LNCaP clone FGC (cell line): ENCODE measurements at regions not wholly inside any gene's neighbourhood (a gene's known extent, or its start where the extent isn't known, plus 50 kb on each side); places are given as distances from the start of the nearest gene placed in this dataset.

Experiments used
- DNase-seq: peaks from one replicate; pipeline ENCODE4 v3.0.0-alpha.2; 2011; ENCODE audit warnings: low read depth
- H3K4me3 ChIP-seq: 2 replicates; pipeline ENCODE4 v1.5.1; 2011; ENCODE audit warnings: mild to moderate bottlenecking, low read depth, low read length, control low read depth
- TF ChIP-seq, protein P1 (sequence below): IDR thresholded peaks from 2 replicates; pipeline ENCODE4 v1.5.1; 2012; ENCODE audit warnings: mild to moderate bottlenecking; ENCODE audit not compliant: control insufficient read depth, insufficient read depth; ENCODE audit errors: extremely low read depth

DNA sequence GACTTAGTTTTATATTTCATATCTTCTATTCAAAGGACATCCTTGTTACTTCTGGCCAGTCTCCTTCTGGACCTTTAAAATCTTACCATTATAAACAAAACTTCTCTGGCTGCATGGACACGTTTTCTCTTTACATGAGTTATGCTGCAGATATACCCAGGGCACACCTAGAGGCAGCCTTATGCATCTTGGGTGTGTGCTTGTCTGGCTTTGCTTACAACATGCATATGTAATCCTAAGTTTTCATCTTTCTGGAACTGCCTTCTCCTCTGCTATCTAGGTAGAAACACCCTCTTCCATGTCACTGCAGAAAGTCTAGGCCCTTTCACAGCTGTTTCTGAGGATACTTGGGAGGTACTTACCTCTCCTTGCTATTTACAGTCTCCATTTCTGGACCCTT, 185.8 kb upstream of the RAG2 start:
- TF ChIP-seq, protein P1, sequence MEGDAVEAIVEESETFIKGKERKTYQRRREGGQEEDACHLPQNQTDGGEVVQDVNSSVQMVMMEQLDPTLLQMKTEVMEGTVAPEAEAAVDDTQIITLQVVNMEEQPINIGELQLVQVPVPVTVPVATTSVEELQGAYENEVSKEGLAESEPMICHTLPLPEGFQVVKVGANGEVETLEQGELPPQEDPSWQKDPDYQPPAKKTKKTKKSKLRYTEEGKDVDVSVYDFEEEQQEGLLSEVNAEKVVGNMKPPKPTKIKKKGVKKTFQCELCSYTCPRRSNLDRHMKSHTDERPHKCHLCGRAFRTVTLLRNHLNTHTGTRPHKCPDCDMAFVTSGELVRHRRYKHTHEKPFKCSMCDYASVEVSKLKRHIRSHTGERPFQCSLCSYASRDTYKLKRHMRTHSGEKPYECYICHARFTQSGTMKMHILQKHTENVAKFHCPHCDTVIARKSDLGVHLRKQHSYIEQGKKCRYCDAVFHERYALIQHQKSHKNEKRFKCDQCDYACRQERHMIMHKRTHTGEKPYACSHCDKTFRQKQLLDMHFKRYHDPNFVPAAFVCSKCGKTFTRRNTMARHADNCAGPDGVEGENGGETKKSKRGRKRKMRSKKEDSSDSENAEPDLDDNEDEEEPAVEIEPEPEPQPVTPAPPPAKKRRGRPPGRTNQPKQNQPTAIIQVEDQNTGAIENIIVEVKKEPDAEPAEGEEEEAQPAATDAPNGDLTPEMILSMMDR = no peak
- no peak for DNase-seq
- no peak overlapping the region for H3K4me3 ChIP-seq

- TF ChIP-seq, protein P1 = no peak
- H3K4me3 ChIP-seq = no peak overlapping the region
- DNase-seq = no peak
These were observed 181.8 kb upstream of the RAG2 start for GRCh38 chr11:36779791-36780190.

DNA sequence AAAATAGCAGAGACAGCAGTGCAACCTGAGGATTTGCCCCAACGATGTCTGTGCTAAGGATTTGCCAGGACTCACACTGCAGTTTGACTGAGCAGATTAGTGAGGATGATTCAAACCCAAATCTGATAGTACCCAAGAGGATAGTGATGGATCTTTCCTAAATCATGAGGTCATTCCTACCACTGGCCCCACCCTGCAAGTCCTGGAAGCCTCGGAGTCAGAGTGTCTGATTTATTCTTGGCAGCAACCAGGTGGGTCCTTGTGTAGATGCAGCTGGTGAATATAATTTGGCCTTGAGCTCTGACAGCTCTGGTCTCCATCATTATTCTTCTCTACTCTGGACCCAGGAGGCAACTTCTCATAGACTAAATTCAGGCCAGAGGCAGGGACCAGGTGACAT, 179.3 kb upstream of the RAG2 start:
- H3K4me3 ChIP-seq = no peak overlapping the region
- DNase-seq = no peak
- TF ChIP-seq, protein P1 = no peak

DNA sequence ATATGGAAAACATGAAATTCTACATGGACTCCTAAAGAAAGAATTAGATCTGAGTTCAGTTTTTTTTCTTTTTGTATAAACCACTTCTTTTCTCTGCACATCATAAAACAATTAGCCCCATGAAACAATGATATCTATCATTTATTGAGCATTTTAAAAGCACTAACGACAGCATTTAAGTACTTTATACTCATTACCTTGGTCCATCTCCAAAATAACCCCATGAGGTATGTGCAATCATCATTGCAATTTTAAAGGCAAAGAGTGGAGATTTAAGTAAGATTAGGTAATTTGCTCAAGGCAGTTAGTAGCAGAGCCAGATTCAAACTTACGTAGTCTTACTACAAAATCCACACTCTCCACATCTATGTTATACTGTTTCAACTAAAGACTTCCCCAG, 177.7 kb upstream of the RAG2 start:
- no peak for DNase-seq
- TF ChIP-seq, protein P1 = no peak
- H3K4me3 ChIP-seq = no peak overlapping the region

GRCh38 chr11:36775130-36775529, 177.1 kb upstream of the RAG2 start:
- no peak for DNase-seq
- TF ChIP-seq, protein P1 = no peak
- H3K4me3 ChIP-seq = no peak overlapping the region

DNA sequence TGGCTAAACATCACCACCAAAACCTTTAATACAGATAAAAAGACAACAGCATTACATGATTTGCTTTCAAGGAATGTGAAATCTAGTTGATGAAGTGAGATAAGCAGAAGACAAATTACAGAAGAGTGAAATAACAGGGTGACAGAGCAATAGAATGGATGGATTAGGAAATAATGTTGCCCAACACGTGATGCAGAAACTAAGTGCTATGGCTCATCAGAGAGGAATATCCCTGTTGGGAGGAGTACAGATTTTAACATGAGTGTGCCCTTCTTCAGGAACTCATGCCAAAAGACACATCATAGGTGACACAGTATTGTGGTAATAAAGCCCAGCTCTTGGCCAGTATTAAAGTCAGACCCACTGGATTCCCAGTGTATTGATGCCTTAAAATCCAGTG, 176.6 kb upstream of the RAG2 start:
- no peak for DNase-seq
- TF ChIP-seq, protein P1 = no peak
- no peak overlapping the region for H3K4me3 ChIP-seq

- no peak for DNase-seq
- no peak overlapping the region for H3K4me3 ChIP-seq
- TF ChIP-seq, protein P1 = no peak
These were observed 165.2 kb upstream of the RAG2 start for GRCh38 chr11:36763187-36763586.
